HG03064 (cell line): ENCODE measurements at regions not wholly inside any gene's neighbourhood (a gene's known extent, or its start where the extent isn't known, plus 50 kb on each side); places are given as distances from the start of the nearest gene placed in this dataset.
"Not testable (repeated sequence)": the region's sequence is repeated elsewhere in the genome, so short reads cannot be mapped to it uniquely, and the experiment has no call there.

Experiments used
- ATAC-seq: cut with Tn5 transposase; IDR thresholded peaks from one replicate; pipeline ENCODE4 v1.9.1; 2021; ENCODE audit warnings: low read depth; ENCODE audit not compliant: unreplicated experiment

DNA sequence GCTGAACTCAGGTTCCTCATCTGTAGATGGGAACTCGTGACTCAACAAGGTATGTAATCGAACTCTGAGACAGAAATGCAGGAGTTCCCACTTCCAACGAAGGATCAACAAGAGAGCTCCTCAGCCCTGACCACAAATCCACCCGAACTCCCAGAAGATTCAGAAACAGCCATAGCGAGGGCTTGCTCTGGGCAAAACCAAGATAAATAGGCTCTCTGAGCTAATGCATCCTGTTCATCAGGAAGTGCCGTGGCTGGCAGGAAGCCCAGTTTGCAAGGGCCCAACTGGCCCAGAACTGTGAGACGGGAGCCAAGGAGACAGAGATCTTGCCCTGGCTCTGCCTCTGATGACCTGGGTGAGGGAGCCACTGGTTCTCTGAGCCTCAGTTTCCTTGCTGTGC, 141.7 kb upstream of the PFKP start:
- no peak for ATAC-seq

DNA sequence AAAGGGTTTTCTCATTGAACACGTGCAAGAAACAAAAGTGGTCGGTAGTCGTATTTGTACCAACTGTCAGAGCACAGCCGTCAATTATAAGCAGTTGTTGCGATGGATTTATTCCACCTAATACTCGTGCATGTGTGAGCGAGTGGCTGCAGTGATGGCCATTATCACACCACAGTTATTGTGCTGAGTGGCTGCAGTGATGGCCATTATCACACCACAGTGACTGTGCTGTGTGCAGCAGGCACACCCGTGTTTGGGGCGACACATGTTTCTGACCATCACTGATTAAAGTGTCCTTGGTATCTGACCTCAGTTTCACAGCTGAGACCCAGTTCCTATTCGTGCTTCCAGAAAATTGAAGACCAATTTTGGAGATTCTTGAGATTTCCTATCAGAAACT, 142.9 kb upstream of the PFKP start:
- ATAC-seq = no peak

DNA sequence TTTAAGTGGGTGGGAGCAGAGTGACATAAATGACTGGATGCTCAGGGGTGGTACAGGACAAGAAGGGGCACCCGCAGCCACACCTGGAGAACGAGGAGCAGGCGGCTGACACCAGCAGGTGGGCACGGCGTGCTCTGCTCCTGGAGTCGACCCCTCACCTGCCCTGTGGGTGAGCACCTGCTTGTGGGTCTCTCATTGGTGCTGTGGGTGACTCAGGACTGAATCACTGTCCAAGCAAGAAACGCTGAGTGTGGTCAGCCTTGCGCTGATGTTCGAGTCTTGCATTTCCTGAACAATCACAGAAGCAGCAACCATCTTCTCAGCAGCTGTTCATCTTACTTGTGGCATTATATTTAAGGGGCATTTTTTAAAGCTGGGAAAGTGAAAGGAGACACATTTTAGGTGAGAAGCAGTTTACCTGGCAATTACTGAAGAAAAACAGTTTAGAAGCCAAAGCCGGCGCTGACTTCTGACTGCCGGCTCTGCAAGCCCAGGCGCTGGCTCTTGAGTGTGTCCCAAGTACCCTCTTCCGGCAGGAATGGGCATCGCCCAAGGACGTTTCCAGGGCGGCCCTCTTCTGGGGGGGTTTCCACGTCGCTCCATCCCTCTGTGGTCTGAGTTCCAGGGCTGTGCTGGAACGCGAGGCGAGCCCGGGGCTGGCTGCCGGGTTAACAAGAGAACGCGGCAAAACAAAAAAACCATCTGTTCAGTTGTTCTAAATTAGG, 145.2 kb upstream of the PFKP start:
- ATAC-seq = no peak

- ATAC-seq = no peak
Observed at GRCh38 chr10:2920637-2921036, 146.7 kb upstream of the PFKP start.

DNA sequence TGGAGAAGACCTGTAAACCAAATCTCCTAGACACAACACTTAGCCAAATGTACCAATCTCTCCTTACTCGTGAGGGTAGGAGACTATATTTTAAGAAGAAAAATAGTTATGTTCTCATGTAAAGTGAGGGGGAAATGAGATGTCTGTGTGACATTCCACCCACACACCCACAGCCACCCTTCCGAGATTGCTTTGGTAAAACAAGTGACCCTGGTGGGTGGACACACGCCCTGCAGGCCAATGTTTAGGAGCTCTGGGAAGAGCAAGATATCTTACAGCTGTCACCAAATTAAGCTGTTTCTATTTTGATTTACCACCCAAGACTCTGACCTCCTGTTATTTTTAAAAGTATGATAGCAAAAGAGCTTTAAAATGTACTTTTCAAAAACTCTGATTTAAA, 147.2 kb upstream of the PFKP start:
- no peak for ATAC-seq

GRCh38 chr10:2919016-2919415, 148.3 kb upstream of the PFKP start:
- no peak for ATAC-seq

- ATAC-seq = no peak
Observed at GRCh38 chr10:2918489-2918888, 148.9 kb upstream of the PFKP start.

DNA sequence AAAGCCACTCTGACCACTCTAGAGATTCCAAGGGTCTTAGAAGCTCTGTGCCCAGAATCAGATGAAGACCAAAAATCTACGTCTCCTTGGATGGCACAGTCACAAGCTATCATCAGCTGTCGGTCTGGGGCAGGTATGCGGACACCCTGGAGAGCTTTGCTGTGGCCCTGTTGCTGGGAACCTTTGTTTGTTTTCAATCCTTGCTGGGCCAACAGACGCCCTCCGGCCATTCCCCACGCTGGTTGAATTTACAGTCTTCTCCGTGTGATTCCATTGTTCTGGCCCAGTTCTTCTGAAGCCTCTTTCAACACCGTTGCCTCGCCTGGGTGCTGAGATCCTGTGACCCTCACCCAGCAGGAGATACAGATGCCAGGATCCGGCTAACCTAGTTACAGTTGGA, 149.4 kb upstream of the PFKP start:
- no peak for ATAC-seq

DNA sequence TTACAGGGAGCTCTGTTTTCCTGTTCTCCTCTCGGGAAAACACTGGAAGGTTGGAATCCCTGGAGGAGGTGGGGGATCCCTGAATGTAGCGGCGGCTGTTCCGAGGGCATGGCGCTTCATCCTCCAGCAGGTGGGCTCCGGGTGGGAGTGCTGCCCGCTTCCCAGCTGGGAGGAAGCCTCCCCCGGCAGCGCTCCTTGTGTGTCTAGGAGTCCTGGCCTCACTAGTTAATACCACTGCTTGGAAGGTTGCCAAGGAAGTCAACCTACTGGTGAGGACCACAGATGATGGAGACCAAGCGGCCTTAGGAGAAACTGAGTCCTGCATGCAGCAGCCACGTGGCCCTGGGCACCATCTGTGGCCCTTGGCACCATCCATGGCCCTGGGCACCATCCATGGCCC, 151.9 kb upstream of the PFKP start:
- ATAC-seq = no peak

DNA sequence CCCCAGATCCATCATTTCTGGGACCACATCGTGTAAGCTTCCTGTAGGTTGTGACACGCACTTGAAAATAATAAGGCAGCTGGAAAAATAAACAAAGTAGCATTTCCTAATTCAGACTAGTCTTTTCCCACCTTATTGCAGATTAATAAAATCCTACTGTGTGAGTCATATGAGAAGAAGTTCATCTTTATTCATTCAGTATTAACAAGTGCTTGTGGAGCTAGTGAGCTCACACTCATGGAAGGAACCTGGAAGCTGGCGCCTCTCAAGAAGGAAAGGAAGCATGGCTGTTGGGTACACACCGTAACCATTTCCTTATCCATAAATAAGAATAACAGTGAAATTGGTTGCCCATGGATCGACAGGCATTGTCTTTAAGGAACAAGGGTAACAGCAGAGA, 152.6 kb upstream of the PFKP start:
- ATAC-seq = no peak

DNA sequence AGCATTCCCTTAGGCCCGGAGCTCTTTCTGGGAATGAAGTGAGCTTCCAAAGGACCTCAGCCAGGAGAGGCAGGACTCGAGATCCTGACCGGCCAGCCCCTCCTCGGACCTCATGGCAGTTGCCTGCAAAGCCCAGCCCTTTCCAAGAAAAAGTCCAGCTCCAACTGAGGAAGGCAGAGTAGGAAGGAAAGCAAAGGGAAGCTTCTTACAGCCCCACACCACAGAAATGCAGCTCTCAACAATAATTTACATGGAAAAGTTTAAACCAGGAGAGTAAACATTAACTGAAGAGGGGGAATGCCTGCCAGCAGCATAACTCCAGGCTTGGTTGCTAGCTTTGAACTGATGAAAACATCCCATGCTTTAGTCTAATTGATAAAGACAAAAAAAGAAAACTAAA, 153.9 kb upstream of the PFKP start:
- no peak for ATAC-seq

DNA sequence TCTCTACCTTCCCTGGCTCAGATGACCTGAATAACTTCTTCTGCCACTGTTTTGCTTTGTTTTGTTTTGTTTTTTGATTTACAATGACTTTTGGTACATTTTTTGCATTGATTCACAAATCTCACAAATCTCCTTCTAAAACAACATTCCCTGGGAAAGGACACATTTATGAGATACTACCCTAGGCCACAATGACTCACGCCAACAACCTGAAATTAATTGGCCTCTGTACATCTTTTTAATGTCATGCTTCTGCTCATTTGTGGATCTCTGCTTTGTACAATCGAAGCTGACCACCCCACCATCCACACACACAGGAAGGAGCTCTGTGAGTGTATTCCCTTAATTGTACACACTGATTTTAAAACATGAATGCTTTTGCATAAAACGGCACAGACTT, 156.7 kb upstream of the PFKP start:
- ATAC-seq = no peak

GRCh38 chr10:2909921-2910320, 157.4 kb upstream of the PFKP start:
- ATAC-seq = no peak

GRCh38 chr10:2908851-2909630, 158.3 kb upstream of the PFKP start:
- ATAC-seq = no peak

- ATAC-seq = no peak
Observed at GRCh38 chr10:2906974-2907373, 160.4 kb upstream of the PFKP start.

GRCh38 chr10:2905851-2906250, 161.5 kb upstream of the PFKP start:
- no peak for ATAC-seq

DNA sequence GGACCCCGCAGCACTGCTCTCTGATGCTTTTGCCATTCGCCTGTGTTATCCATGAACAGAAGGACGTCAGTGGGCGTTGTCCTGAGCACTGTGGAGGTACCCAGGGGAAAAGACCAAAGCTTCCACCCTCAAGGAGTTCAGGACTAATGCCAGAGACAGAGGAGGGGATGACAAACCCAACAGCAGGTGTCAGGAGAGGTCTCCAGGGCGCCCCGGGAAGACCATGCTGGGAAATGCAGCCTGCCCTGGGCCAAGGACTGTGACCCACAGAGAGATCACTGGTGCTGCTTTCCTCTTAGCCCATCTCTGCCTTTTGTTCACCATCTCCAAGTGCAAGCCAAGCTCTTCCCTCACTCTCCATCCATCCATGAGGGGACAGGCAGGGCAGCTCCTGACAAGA, 166.8 kb upstream of the PFKP start:
- no peak for ATAC-seq

GRCh38 chr10:2899246-2899951, 167.9 kb upstream of the PFKP start:
- no peak for ATAC-seq

DNA sequence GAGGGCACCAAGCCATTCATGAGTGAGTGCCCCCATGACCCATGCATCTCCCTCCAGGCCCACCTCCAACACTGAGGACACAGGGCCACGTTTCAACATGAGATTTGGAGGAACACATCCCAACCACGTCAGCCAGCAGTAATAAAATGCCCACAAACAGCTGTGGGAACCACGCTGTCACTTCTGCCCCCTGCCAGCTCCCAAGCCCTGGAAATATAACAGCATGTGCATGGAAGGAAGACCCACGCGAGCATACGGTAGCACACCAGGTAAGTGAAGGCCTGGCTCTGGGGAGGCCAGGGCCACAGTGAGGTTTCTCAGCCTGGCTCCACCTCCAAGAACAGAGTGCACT, 168.9 kb upstream of the PFKP start:
- no peak for ATAC-seq

GRCh38 chr10:2897619-2898508, 169.5 kb upstream of the PFKP start:
- ATAC-seq = no peak

DNA sequence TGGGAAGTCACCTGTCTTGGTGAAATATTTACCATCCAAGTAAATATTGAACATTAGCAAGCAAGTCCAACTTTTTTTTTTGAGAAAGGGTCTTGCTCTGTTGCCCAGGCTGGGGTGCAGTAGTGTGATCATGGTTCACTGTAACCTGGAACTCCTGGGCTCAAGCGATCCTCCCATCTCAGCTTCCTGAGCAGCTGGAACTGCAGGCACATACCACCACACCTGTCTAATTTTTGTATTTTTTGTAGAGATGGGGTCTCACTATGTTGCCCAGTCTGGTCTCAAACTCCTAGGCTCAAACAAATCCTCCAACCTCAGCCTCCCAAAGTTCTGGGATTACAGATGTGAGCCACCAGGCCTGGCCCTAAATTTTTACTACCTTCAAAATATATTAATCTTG, 171.0 kb upstream of the PFKP start:
- ATAC-seq = not testable (repeated sequence)
